Gastrocnemius medialis (tissue), 4 donors: ENCODE measurements at regions not wholly inside any gene's neighbourhood (a gene's known extent, or its start where the extent isn't known, plus 50 kb on each side); places are given as distances from the start of the nearest gene placed in this dataset.

ENCODE experiments used
- ATAC-seq, 2 donors: fragments of 150-250 bp; one replicate each; pipeline ENCODE4 v1.9.1; 2016
- DNase-seq, 2 donors: peaks; one replicate each; pipeline ENCODE4 v3.0.0-alpha.2; 2019
- H3K27ac ChIP-seq, 4 donors: fragments of 200-600 bp; sonication (generic); 1 replicate in 1 of 4; 2 replicates in 3 of 4; pipeline ENCODE4 v1.5.1; 2016 to 2018; ENCODE audit warnings: mild to moderate bottlenecking in 2 of 4, moderate library complexity in 1 of 4
- H3K27me3 ChIP-seq, 3 donors: fragments of 200-600 bp; sonication (generic) in 2 of 3; 1 replicate in 1 of 3; 2 replicates in 2 of 3; pipeline versions ENCODE4 v1.5.1 to v1.6.0; 2016 to 2019; ENCODE audit warnings: mild to moderate bottlenecking in 1 of 3, moderate library complexity in 1 of 3
- H3K36me3 ChIP-seq, 2 donors: fragments of 200-600 bp; sonication (generic) in 1 of 2; one replicate each; pipeline ENCODE4 v1.5.1; 2017 to 2018
- H3K4me1 ChIP-seq, 2 donors: fragments of 200-600 bp; sonication (generic) in 1 of 2; one replicate each; pipeline ENCODE4 v1.5.1; 2016 to 2017; ENCODE audit warnings: mild to moderate bottlenecking in 2 of 2
- H3K4me3 ChIP-seq, 4 donors: fragments of 200-600 bp; sonication (generic) in 3 of 4; 1 replicate in 1 of 4; 2 replicates in 3 of 4; pipeline ENCODE4 v1.5.1; 2016 to 2019; ENCODE audit warnings: mild to moderate bottlenecking in 2 of 4
- H3K9me3 ChIP-seq, 3 donors: fragments of 200-600 bp; sonication (generic) in 2 of 3; 1 replicate in 1 of 3; 2 replicates in 2 of 3; pipeline ENCODE4 v1.5.1; 2016 to 2019
- CTCF ChIP-seq, 5 experiments: fragments of 450-650 bp in 3 of 5; fragments of 200-600 bp in 2 of 5; sonication (generic) in 2 of 5; IDR thresholded peaks in 4 of 5; conservative IDR thresholded peaks in 1 of 5; 1 replicate in 4 of 5; 2 replicates in 1 of 5; pipeline ENCODE4 v1.5.1; 2016 to 2019; ENCODE audit warnings: antibody characterized with exemption in 5 of 5, mild to moderate bottlenecking in 3 of 5, moderate library complexity in 3 of 5
- POLR2A ChIP-seq, 2 donors: fragments of 450-650 bp; IDR thresholded peaks; one replicate each; pipeline ENCODE4 v1.6.1; 2017; ENCODE audit warnings: antibody characterized with exemption in 2 of 2, mild to moderate bottlenecking in 2 of 2, moderate library complexity in 2 of 2
- in situ Hi-C, 4 donors: fragments of 200-750 bp; cut with MboI; loops; one replicate each; pipeline versions ENCODE4 v1.15.0 to v1.8.0; 2017; ENCODE audit warnings: low sequenced_read_pairs in 4 of 4
- intact Hi-C: fragments of 100-400 bp; cut with DNase I; formaldehyde crosslinking; loops from one replicate; pipeline ENCODE4 v1.15.1; 2023; ENCODE audit warnings: low total_unique reads

- no peak for DNase-seq
- in situ Hi-C loops (no loop called here), intact Hi-C loops (no loop called here)
- Histone ChIP-seq H3K4me1 (no peaks in the 10 kb centered on the region), H3K9me3 (no peaks in the 10 kb centered on the region), H3K4me3 (no peak overlapping the region), H3K27me3 (no peaks in the 10 kb centered on the region), H3K36me3 (no peaks in the 10 kb centered on the region), H3K27ac (no peak overlapping the region)
- ATAC-seq: no peak
- no peak for TF ChIP-seq POLR2A (IDR thresholded peaks at IDR 0.05)
- TF ChIP-seq CTCF (IDR thresholded peaks at IDR 0.05 in 4 of 5, conservative IDR thresholded peaks at IDR 0.05 in 1 of 5): no peak
These were observed 203.7 kb downstream of the LARP7 start for GRCh38 chr4:112840619-112841018.

GRCh38 chr4:112842513-112842912 is 205.6 kb downstream of the LARP7 start:
- Histone ChIP-seq H3K27ac (no peak overlapping the region), H3K4me1 (no peaks in the 10 kb centered on the region), H3K27me3 (no peaks in the 10 kb centered on the region), H3K4me3 (no peak overlapping the region), H3K36me3 (no peaks in the 10 kb centered on the region), H3K9me3 (no peaks in the 10 kb centered on the region)
- DNase-seq: no peak
- in situ Hi-C loops: no loop called here
- TF ChIP-seq CTCF (IDR thresholded peaks at IDR 0.05 in 4 of 5, conservative IDR thresholded peaks at IDR 0.05 in 1 of 5): no peak
- no peak for TF ChIP-seq POLR2A (IDR thresholded peaks at IDR 0.05)
- no peak for ATAC-seq
- intact Hi-C loops: no loop called here

- in situ Hi-C loops: no loop called here
These were observed 204.1 kb upstream of the ANK2 start for GRCh38 chr4:112845386-112845785.

GRCh38 chr4:112847045-112847444 is 202.4 kb upstream of the ANK2 start:
- intact Hi-C loops: no loop called here
- Histone ChIP-seq H3K4me1 (peaks cover 7 to 11% of the 10 kb centered on the region in 2 donors), H3K9me3 (no peaks in the 10 kb centered on the region), H3K27me3 (no peaks in the 10 kb centered on the region), H3K36me3 (no peaks in the 10 kb centered on the region), H3K27ac (no peak overlapping the region), H3K4me3 (no peak overlapping the region)
- in situ Hi-C loops: no loop called here
- no peak for ATAC-seq
- no peak for DNase-seq
- no peak for TF ChIP-seq CTCF (IDR thresholded peaks at IDR 0.05 in 4 of 5, conservative IDR thresholded peaks at IDR 0.05 in 1 of 5)
- TF ChIP-seq POLR2A (IDR thresholded peaks at IDR 0.05): no peak

More at GRCh38 chr4:112845386-112845785, 204.1 kb upstream of the ANK2 start:
- peaks cover 7 to 11% of the 10 kb centered on the region in 2 donors for H3K4me1 ChIP-seq
- TF ChIP-seq POLR2A (IDR thresholded peaks at IDR 0.05): no peak
- TF ChIP-seq CTCF (IDR thresholded peaks at IDR 0.05 in 4 of 5, conservative IDR thresholded peaks at IDR 0.05 in 1 of 5): no peak
- H3K27me3 ChIP-seq: no peaks in the 10 kb centered on the region
- DNase-seq (no peak), ATAC-seq (no peak)
- intact Hi-C loops: no loop called here
- H3K27ac ChIP-seq: no peak overlapping the region
- no peaks in the 10 kb centered on the region for H3K9me3 ChIP-seq
- H3K4me3 ChIP-seq: no peak overlapping the region
- no peaks in the 10 kb centered on the region for H3K36me3 ChIP-seq

- Histone ChIP-seq H3K36me3 (no peaks in the 10 kb centered on the region), H3K27ac (no peak overlapping the region), H3K4me3 (no peak overlapping the region), H3K9me3 (no peaks in the 10 kb centered on the region), H3K4me1 (peaks cover 7 to 11% of the 10 kb centered on the region in 2 donors), H3K27me3 (no peaks in the 10 kb centered on the region)
- in situ Hi-C loops (no loop called here), intact Hi-C loops (no loop called here)
- ATAC-seq (no peak), DNase-seq (no peak)
- no peak for TF ChIP-seq POLR2A (IDR thresholded peaks at IDR 0.05)
- no peak for TF ChIP-seq CTCF (IDR thresholded peaks at IDR 0.05 in 4 of 5, conservative IDR thresholded peaks at IDR 0.05 in 1 of 5)
These were observed 201.7 kb upstream of the ANK2 start for GRCh38 chr4:112847781-112848180.
